ENCODE measurements at regions not wholly inside any gene's neighbourhood (a gene's known extent, or its start where the extent isn't known, plus 50 kb on each side); places are given as distances from the start of the nearest gene placed in this dataset.
A peak's percentile ranks its signal among the peaks of the same experiment; 100 is the strongest.

DNA sequence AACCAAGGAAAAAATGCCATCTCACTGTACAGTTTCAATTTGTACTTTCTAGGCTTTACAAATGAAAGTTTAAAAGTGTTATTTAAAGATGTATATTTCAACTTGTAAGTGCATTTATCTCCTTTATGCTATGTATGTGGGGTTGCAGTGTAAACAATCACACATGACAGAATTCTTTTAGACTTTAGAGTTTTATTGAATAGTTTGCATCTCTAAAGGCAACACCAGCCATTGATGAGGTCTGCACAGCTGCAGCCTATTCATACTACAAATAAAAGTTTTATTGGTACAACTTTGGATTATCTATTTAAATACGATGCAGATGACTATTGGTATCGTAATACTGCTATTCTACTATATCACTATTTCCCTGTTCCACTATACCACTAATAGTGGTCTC, 894.4 kb upstream of the B3GALT2 start:
- no peak for DNase-seq

DNA sequence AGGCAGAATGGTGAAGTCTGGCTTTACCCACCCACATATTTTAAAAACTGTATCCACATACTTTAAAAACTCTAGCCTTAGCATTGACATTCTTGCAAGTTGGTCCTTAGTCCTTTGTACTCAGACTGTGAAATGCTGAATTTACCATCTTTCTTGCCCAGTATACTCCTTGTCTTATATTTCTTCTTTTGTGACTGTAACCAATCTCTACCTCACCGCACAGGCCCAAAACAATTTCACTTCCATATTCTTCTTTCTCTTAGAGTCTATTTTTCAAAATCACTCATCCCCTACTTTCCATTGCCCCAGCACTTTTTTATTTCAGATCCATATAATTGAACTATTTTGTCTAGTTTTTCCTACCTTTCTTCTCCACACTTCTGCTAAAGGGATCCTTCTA, 892.4 kb upstream of the B3GALT2 start:
- peak; percentile 42 for DNase-seq

DNA sequence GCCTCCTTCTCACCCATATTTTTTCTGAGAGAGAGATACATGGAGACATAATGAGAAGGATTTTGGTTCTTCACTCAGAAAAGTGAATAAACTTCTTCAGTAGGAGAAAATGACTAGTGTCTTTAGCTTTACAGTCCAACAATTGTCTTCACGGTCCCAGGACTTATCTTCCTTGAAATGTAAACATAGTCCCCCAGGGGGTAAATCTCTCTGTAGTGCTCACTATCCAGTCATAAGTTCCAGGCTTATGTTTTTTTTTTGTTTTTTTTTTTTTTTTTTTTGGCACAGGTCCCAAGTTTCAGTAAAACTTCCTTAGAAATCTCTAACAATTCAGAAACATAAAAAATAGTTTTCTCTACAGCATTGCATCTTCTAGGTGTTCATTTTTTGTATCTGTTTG, 890.2 kb upstream of the B3GALT2 start:
- no peak for DNase-seq

DNA sequence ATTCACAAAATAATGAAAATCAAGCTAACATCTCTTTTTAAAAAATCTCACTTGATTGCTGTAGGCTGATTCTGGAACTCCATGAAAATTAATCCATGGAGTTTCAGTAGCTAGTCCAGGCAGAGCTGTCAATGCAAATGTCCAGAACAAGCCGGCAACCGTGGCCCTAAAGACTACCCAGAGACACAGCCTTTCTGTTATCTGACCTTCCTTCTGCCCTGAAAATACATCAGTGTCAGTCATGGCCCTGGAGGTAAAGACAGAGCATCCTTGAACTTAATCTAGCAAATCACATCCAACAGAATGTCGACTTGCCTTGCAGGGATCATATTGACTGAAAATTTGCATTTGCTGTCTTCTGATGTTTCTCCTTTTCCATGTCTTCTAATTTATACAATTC, 887.4 kb upstream of the B3GALT2 start:
- DNase-seq, result no peak

DNA sequence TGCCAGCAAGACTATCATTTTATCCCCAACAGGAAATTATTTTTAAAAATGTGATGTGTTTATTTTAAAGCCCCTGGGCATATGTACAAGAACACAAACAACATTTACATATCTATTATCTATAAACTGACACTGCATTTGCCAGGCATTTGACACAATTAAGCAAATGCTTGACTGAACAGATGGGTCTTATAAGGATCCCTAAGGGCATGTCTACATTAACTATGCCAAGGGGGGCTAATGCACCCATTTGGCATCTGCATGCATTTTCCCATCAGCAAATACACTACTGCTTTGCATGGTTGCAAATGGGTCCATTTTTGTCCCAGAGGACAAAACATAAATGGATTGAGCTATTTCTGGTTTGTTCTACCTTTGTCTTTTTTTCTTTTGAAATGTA, 884.8 kb upstream of the B3GALT2 start:
- DNase-seq, result no peak

DNA sequence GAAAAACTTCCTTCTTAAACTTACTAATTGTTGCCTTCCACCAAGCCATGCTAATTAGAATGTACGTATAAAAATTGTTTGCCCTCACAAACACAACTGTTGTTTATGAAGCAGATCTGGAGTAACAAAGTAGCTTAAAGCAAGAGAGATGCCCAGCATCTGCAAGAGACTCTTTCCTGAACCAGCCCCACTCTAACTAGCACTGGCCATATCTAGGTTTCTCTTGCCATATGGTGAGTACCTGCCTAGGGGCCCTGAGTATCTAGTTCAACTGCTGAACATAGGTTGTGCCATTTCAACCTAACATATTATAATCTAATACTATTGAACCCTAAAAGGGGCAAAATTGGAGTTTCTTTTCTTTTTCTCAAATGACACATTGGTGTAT, 883.4 kb upstream of the B3GALT2 start:
- DNase-seq, result no peak

DNA sequence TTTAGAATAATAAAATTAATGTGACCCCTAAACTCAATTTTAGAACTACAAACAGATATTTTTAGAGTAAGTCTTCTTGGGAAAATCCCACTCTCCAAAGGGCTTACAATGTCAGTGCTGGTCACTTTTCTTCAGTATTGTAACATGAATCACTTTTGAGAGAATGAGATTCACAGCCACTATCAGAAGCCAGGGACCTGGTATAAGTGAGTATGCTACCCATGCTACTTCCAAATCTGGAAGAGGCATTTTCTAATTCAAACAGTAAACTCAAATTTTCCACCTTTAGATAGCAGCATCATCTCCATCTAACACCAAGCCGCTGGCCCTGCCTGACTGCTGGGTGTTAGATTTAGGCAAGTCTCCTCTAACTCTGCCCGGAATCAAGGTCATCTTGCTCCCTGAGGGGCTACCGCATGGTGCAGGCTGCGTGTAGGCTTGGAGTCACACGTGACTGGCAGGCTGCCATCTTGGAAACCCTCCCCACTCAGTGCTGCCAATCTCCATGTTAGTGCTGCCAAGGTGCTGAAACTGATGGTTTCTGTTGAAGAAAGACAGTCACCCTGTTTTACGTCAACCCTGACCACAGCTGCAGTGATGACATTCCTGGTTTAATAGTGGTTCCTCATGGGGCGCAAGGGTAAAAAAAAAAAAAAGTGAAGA, 882.9 kb upstream of the B3GALT2 start:
- DNase-seq, result peak; percentile 78

DNA sequence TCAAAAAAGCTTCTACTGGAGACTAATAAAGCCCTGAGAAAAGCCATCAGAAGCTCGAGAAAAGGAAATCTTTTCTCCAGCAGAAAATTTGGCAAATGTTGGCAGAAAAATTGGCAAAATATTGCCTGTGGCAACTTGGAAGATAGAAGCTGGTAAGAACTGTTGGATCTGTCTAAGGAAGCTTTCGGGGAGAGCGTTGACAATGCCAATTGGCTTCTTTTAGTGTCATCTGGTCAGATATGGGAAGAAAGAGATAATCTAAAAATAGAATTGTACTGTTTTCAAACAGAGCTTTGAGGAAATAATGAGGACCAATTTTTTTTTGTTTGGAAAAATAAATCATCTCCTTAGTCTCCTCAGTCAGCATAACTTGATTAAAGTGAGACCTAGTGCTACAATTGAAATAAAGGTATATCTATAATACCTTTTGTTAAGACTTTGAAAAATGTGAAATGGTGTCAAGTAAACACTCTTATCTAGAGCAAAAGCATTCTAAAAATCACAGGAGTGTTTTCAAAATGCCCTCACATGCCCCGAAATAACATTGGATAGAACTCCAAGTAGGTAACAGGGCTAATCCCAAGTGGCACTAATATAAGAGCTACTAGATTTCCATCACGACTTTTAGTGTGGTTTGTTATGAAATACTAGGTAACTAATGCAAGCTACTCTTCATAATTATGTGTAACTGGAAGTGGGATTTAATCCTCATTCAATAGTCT, 882.2 kb upstream of the B3GALT2 start:
- no peak for DNase-seq

DNA sequence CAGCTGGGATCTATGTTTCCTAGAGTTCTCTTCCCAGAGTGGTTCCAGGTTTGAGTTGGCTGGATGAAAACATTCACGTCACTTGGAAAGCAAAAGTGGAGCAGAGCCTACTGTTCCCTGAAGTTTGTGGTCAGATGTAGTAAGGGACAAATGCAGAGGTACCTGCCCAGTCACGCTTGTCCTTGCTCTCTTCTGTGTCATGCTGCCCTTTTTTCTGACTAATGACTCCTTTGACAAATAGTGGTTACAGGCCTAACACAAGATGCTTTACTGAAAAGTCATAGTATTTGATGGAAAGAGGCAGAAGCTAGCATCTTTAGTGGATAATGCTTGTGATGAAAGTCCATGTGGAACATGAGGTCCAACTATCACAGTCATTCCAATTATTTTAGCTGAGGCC, 881.4 kb upstream of the B3GALT2 start:
- DNase-seq, result no peak

DNA sequence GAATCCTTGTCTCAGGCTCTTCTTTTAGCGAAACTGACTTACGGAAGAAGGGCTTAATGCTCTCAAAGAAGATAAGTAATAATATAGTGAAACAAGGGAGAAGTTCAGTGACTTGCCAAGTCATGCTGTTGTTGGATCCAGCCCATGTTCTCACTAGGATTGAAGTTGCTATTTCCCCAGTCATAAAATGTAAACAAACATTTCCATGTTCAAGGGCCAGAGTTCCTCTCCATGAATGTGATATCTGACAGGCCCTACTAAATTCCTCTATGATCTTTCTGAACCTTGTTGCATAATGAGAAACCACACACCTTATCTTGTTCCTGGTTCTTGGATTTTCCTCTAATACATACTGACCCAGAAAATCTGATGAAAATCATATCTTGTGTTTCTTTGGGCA, 876.5 kb upstream of the B3GALT2 start:
- no peak for DNase-seq

DNA sequence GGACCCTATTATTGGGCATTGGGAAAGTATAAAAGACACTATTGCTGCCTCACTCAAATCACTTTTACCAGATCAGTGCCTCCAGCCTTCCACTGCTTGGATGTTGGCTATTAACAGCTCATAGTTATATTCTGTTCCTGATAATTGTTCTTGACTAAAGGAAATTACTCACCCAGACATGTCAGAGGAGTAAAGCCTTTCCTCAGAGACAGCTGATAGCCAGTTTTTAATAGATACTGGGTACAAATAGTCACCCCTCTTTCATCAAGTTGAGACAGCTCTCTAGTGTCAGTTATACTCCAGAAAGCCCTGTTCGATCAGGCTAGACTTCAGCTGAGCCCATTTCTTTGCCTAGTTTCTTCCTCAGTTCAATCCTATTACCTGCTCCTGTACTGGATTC, 876.1 kb upstream of the B3GALT2 start:
- DNase-seq, result no peak

DNA sequence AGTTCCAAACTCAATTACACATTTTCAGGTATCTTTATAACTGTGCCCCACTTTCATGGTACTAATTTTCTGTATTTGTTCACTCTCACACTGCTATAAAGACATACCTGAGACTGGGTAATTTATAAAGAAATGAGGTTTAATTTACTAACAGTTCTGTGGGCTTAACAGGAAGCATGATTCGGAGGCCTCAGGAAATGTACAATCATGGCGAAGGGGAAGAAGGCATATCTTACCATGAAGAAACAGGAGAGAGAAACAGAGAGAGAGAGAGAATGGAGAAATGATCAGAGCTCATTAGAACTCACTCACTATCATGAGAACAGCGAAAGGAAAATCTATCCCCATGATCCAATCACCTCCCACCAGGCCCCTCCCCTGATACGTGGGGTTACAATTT, 874.1 kb upstream of the B3GALT2 start:
- DNase-seq, result peak; percentile 35

DNA sequence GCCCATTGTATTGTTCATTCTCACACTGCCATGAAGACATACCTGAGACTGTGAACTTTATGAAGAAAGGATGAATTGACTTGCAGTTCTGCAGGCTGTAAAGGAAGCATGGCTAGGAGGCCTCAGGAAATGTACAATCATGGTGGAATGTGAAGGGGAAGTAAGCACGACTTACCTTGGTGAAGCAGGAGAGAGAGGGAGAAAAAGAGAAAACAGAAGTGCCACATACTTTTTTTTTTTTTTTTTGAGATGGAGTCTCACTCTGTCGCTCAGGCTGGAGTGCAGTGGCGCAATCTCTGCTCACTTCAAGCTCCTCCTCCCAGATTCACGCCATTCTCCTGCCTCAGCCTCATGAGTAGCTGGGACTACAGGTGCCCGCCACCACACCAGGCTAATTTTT, 871.9 kb upstream of the B3GALT2 start:
- peak; percentile 26 for DNase-seq

DNA sequence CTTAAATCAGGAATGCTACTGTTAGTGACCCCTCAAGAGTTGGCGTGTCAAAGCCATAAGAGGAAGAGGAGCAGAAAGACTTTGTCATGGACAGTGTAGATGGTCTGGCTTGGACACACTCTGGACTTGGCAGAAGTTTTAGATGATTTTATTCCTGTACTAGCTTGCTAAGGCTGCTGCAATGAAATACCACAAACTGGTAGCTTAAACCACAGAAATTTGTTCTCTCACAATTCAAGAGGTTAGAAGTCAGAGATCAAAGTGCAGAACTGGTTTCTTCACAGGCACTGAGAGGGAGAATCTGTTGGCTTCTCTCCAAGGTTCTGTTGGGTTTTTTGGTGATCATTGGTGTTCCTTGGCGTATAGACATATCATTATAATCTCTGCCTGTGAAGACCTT, 869.8 kb upstream of the B3GALT2 start:
- DNase-seq, result peak; percentile 63

DNA sequence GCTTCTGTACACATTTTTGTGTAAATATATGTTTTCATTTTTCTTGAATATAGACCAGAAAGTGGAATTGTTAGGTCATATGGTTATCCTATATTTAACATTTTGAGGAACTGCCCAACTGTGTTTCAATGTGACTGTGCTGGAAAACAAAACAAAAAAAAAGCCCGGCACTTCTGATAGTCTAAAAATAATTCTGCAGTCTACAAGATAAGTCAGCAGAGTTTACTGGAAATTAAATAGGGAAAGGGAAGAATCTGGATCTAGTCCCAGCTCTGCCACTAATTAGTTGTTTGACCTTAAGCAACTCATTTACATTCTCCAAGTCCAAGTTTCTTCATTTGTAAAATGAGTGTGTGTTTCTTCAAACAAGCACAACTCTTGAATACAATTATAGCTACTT, 869.1 kb upstream of the B3GALT2 start:
- DNase-seq, result peak; percentile 69

DNA sequence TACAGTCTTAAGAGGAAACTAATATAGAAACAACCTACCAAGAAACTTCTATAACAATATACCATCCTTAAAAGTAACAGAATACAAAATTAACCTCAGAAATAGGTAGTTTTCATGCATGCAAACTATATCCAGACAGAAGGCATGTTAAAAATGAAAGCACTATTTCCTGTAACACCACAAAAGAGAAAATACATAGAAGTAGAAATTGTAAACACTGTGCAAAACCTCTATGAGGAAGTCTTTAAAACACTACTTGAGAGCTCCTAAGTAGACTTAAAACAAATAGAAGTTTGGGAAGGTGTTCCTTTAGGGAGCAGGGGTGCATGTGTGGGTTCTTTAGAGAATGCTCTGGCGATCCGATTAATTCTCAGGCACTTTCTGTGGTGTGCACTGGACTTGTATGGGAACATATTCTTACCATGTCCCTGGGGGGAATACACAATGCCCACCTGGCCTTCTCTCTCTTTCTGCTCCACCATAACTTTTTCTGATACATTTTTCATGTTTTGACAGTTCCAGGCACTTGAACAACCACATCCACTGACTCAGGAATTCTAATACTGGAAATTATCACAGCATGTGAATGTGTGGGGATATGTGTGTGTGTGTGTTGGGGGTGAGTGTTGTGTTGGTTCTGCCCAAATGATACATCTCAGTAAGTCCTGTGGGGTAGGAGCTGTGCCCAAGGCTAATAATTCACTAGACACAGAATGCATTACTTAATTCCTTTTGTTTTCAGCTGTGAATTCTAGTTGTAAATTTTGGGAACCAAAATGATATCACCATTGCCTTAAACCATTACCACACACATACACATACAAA, 866.3 kb upstream of the B3GALT2 start:
- no peak for DNase-seq

DNA sequence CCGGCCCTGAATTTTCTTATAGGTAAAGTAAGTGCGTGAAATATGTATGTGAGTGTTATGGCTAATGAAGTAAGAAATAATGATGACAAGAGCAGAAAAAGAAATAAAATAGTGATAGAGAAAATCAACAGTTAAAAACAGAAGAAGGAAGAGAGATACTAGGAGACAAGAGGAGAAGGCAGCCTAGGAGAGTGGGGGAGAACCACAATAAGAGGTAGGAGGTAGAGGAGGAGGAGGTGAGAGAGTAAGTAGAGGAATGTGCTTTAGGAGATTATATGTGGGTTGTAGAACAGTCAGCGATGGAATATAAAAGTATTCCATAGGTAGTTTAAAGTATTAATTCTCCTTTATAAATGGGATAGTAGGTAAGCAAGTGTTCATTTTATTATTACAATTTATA, 861.5 kb upstream of the B3GALT2 start:
- no peak for DNase-seq

DNA sequence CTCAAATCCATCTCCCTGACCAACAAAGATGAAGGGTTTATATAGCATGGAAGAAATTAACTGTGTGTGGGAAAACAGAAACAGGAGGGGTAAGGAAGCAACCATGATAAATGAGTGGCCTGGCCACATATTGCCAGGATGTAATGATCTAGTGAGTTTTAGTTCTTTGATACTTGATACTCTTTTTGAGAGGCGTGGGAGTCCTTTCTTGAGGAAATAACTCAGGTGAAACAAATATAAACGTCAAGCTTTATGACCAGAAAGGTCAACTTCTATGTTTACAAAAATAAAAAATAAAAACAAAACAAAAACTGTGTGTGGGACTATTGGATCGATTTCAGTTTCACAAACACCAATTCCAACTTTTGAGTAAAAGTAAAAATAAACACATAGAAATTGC, 860.8 kb upstream of the B3GALT2 start:
- no peak for DNase-seq

DNA sequence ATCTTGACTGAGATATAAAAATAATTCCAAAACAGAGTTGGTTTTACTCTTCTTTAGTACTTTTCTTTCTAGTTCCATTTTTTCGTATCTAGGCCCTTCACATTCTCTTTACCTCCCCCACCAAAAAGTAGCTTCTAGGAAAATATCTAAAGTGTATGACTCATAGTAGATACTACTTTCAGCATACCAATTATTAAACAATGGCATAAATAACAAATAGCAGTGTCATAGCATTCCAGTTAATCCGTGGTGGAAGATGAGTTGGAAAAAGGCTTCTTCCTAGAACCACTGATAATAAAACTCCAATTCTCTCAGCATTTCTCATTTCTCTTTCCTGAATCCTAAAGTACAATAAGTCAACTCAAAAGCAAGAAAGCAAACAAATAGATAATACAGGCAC, 859.0 kb upstream of the B3GALT2 start:
- DNase-seq, result no peak

DNA sequence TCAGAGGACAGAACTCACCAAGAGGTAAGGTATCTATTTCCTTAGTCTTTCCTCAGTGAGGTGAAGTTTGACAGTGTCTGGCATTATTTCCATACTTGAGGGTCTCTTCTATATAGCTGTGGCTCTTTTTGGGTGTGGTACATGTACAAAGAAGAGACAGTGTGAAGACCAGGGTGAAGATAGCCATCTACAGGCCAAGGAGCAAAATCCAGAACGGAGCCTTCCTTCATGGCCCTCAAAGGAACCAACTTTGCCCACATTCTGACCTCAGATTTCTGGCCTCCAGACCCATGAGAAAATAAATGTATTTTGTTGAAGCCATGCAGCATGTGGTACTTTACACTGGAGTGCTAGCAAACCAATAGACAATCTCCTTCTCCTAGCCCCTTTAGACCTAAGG, 858.5 kb upstream of the B3GALT2 start:
- DNase-seq, result no peak

DNA sequence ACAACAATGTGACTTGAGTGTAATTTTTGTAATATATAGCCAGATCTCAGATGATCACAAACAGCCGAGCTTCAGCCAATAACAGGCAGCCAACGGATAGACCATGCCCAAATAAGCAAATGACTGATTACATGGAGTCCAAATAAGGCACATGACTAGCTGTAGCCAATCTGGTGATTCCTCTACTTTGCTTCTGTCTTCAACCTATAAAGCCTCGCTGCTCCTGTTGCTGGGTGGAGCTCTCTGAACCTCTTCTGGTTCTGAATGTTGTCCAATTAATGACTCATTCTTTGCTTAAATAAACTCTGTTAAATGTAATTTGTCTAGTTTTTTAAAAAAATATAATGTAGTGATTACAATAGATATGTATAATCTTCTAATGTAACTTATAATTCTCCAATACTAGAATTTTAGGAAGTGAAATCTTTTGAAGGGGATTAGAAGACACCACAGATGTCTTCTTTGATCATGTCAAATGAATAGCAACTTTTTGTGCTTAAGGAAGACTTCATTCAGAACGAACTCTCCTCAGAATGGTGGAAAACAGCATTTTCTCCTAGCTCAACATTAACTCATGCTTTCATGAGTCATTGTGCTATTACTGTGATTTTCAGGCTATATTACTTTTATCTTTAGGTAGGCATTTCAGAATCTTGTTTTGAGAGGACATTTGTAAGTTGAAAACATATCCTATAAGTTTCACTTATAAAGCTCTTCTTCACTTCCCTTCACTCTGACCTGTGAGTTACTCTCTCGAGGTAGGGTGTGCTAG, 857.8 kb upstream of the B3GALT2 start:
- peak; percentile 41 for DNase-seq

DNA sequence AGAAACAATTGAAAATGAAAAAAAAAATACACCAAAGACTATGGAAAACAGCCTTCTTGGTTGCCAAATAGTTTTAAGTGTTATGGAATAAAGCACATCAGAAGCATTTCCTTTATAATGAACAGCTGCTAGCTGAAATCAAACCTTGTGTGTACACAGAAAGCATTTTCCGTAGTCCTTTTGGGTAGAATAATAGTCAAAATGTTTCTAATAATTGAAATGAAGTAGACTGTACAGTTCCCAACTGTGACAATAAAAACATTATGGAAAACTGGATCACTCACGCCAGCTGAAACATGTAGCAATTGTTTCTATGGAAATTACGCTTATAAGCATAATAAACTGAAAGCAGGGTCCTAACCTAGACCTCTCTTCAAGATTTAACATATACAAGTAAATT, 856.3 kb upstream of the B3GALT2 start:
- no peak for DNase-seq

DNA sequence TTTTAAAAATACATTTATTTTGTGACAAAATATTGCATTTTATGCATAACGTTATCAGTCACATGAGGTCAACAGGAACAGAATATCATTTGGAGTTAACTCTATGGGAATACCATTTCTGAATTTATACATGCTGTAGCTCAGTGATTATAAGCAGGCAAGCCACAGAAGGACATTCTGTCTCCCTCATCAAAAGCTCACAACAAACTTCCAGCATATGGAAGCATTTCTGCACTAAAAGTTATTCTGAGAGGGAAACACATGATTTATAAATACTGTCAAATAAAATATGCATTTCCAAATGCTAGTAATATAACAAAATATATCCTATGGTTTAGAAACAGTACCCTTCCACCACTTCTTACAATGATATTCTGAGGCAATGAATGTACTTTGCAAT, 854.1 kb upstream of the B3GALT2 start:
- DNase-seq, result no peak
